ENCODE measurements at regions not wholly inside any gene's neighbourhood (a gene's known extent, or its start where the extent isn't known, plus 50 kb on each side); places are given as distances from the start of the nearest gene placed in this dataset.

GRCh38 chr7:39810204-39810642 lies 139.8 kb upstream of the CDK13 start (continued):
- TF ChIP-seq ZBTB40 (IDR thresholded peaks at IDR 0.05): no peak
- no peak for TF ChIP-seq ZBTB40 (CRISPR knock-in tag; IDR thresholded peaks at IDR 0.05)
- no peak for TF ChIP-seq RAD51 (IDR thresholded peaks at IDR 0.05; ENCODE audit: borderline replicate concordance, low read depth)
- no peak for TF ChIP-seq TEAD2 (tag; IDR thresholded peaks at IDR 0.05)
- TF ChIP-seq HMGN3 (IDR thresholded peaks at IDR 0.05; ENCODE audit: borderline replicate concordance, extremely low read depth, insufficient read length, low read depth, low read length): no peak
- no peak for TF ChIP-seq ZBTB7A (IDR thresholded peaks at IDR 0.05; ENCODE audit: borderline replicate concordance, control insufficient read depth, low read depth, low read length)
- no peak for TF ChIP-seq KDM4B (IDR thresholded peaks at IDR 0.05; ENCODE audit: borderline replicate concordance in 2 of 2, low read depth in 1 of 2)
- no peak for TF ChIP-seq SLC30A9 (CRISPR knock-in tag; IDR thresholded peaks at IDR 0.05)
- TF ChIP-seq ZBTB1 (CRISPR knock-in tag; IDR thresholded peaks at IDR 0.05; ENCODE audit: borderline replicate concordance, low read depth): no peak
- no peak for TF ChIP-seq TFAM (CRISPR knock-in tag; conservative IDR thresholded peaks at IDR 0.05)
- peak; percentile 95 to 98 for TF ChIP-seq RCOR1 (IDR thresholded peaks at IDR 0.05; ENCODE audit: borderline replicate concordance in 1 of 2, low read depth in 2 of 2, low read length in 2 of 2)
- peak; percentile 57 to 78 for TF ChIP-seq MNT (conservative IDR thresholded peaks at IDR 0.05)
- no peak for TF ChIP-seq PBX2 (CRISPR knock-in tag; IDR thresholded peaks at IDR 0.05; ENCODE audit: low read depth)
- peak; percentile 61 for TF ChIP-seq PBX2 (tag; conservative IDR thresholded peaks at IDR 0.05; ENCODE audit: low read depth)
- TF ChIP-seq HDAC8 (tag; IDR thresholded peaks at IDR 0.05): no peak

All from K562 (cell line).